Activated naive CD4-positive, alpha-beta T cell treated with anti-CD3 and anti-CD28 coated beads, Interleukin-2, amount 50 U/mL, for 72 hours (primary cell): ENCODE measurements at regions not wholly inside any gene's neighbourhood (a gene's known extent, or its start where the extent isn't known, plus 50 kb on each side); places are given as distances from the start of the nearest gene placed in this dataset.
"Not testable (repeated sequence)": the region's sequence is repeated elsewhere in the genome, so short reads cannot be mapped to it uniquely, and the experiment has no call there.

Source experiments
- ATAC-seq, 2 donors: fragments of 150-1000 bp; cut with Tn5 transposase; 2 replicates each; pipeline ENCODE4 v1.10.0; 2021; ENCODE audit warnings: mild to moderate bottlenecking in 2 of 2, moderate library complexity in 2 of 2
- DNase-seq, 2 donors: peaks; one replicate each; pipeline ENCODE4 v3.0.0; 2021 to 2022; ENCODE audit warnings: low spot score in 2 of 2
- H3K27ac Mint-ChIP-seq, 2 donors: one replicate each; pipeline ENCODE4 v1.8.0; 2022; ENCODE audit warnings: mild to moderate bottlenecking in 2 of 2, mixed read lengths in 2 of 2
- H3K36me3 Mint-ChIP-seq, 2 donors: one replicate each; pipeline ENCODE4 v1.8.0; 2022; ENCODE audit warnings: mixed read lengths in 2 of 2
- H3K9me3 Mint-ChIP-seq, 2 donors: one replicate each; pipeline ENCODE4 v1.8.0; 2022; ENCODE audit warnings: mixed read lengths in 2 of 2

GRCh38 chr6:154615483-154616025 lies 105.1 kb upstream of the CNKSR3 start:
- no peak for ATAC-seq
- Mint-ChIP-seq H3K27ac (no peak overlapping the region), H3K36me3 (peaks cover 0 to 6% of the 10 kb centered on the region in 2 donors), H3K9me3 (peaks cover 0 to 6% of the 10 kb centered on the region in 2 donors)
- no peak for DNase-seq

- Mint-ChIP-seq H3K36me3 (peaks cover 0 to 6% of the 10 kb centered on the region in 2 donors), H3K9me3 (peaks cover 0 to 6% of the 10 kb centered on the region in 2 donors), H3K27ac (no peak overlapping the region)
- ATAC-seq = no peak
- no peak for DNase-seq
Observed at GRCh38 chr6:154617175-154617574, 106.7 kb upstream of the CNKSR3 start.

GRCh38 chr6:154619146-154619545 lies 108.7 kb upstream of the CNKSR3 start:
- Mint-ChIP-seq H3K36me3 (peaks cover 0 to 2% of the 10 kb centered on the region in 2 donors), H3K27ac (no peak overlapping the region), H3K9me3 (peaks cover 0 to 4% of the 10 kb centered on the region in 2 donors)
- DNase-seq (no peak), ATAC-seq (no peak)

- H3K27ac Mint-ChIP-seq = no peak overlapping the region
- H3K9me3 Mint-ChIP-seq = peaks cover 0 to 9% of the 10 kb centered on the region in 2 donors
- ATAC-seq = no peak
- peaks cover 0 to 11% of the 10 kb centered on the region in 2 donors for H3K36me3 Mint-ChIP-seq
- no peak for DNase-seq
Observed at GRCh38 chr6:154621686-154622085, 111.2 kb upstream of the CNKSR3 start.

GRCh38 chr6:154622618-154623336 lies 110.4 kb upstream of the SCAF8 start:
- Mint-ChIP-seq H3K36me3 (peaks cover 0 to 11% of the 10 kb centered on the region in 2 donors), H3K27ac (no peak overlapping the region), H3K9me3 (peaks cover 0 to 9% of the 10 kb centered on the region in 2 donors)
- no peak for ATAC-seq
- DNase-seq = no peak

GRCh38 chr6:154623391-154623790 lies 109.8 kb upstream of the SCAF8 start:
- Mint-ChIP-seq H3K27ac (no peak overlapping the region), H3K36me3 (peaks cover 0 to 11% of the 10 kb centered on the region in 2 donors), H3K9me3 (peaks cover 0 to 9% of the 10 kb centered on the region in 2 donors)
- DNase-seq (no peak), ATAC-seq (no peak)

GRCh38 chr6:154624038-154624599 lies 109.1 kb upstream of the SCAF8 start:
- no peak overlapping the region for H3K27ac Mint-ChIP-seq
- H3K9me3 Mint-ChIP-seq = peaks cover 0 to 9% of the 10 kb centered on the region in 2 donors
- peaks cover 0 to 11% of the 10 kb centered on the region in 2 donors for H3K36me3 Mint-ChIP-seq
- DNase-seq (no peak), ATAC-seq (no peak)

- DNase-seq, H3K27ac Mint-ChIP-seq, H3K9me3 Mint-ChIP-seq: not testable (repeated sequence)
- peak in 1 of 2 donors; percentile 31 for ATAC-seq
- peaks cover 0 to 11% of the 10 kb centered on the region in 2 donors for H3K36me3 Mint-ChIP-seq
Observed at GRCh38 chr6:154624727-154625126, 108.5 kb upstream of the SCAF8 start.

GRCh38 chr6:154625721-154626120 lies 107.5 kb upstream of the SCAF8 start:
- ATAC-seq = no peak
- DNase-seq = no peak
- Mint-ChIP-seq H3K27ac (no peak overlapping the region), H3K9me3 (peaks cover 0 to 9% of the 10 kb centered on the region in 2 donors), H3K36me3 (peaks cover 0 to 11% of the 10 kb centered on the region in 2 donors)

GRCh38 chr6:154629127-154629526 lies 104.1 kb upstream of the SCAF8 start:
- Mint-ChIP-seq H3K36me3 (peaks cover 6 to 10% of the 10 kb centered on the region in 2 donors), H3K27ac (no peak overlapping the region), H3K9me3 (peaks cover 0 to 11% of the 10 kb centered on the region in 2 donors)
- no peak for DNase-seq
- no peak for ATAC-seq

GRCh38 chr6:154632119-154632518 lies 101.1 kb upstream of the SCAF8 start:
- DNase-seq = no peak
- peaks cover 0 to 6% of the 10 kb centered on the region in 2 donors for H3K36me3 Mint-ChIP-seq
- peaks cover 0 to 6% of the 10 kb centered on the region in 2 donors for H3K9me3 Mint-ChIP-seq
- H3K27ac Mint-ChIP-seq = no peak overlapping the region
- ATAC-seq = no peak

- DNase-seq (no peak), ATAC-seq (no peak)
- H3K27ac Mint-ChIP-seq = no peak overlapping the region
- H3K9me3 Mint-ChIP-seq = peaks cover 0 to 11% of the 10 kb centered on the region in 2 donors
- peaks cover 0 to 6% of the 10 kb centered on the region in 2 donors for H3K36me3 Mint-ChIP-seq
Observed at GRCh38 chr6:154637392-154637791, 95.8 kb upstream of the SCAF8 start.

GRCh38 chr6:154638369-154638768 lies 94.8 kb upstream of the SCAF8 start:
- peaks cover 0 to 10% of the 10 kb centered on the region in 2 donors for H3K9me3 Mint-ChIP-seq
- ATAC-seq = no peak
- no peak overlapping the region for H3K27ac Mint-ChIP-seq

GRCh38 chr6:154639196-154639595 lies 94.0 kb upstream of the SCAF8 start:
- not testable (repeated sequence) for H3K27ac Mint-ChIP-seq, ATAC-seq, DNase-seq, H3K36me3 Mint-ChIP-seq, H3K9me3 Mint-ChIP-seq

More at GRCh38 chr6:154638369-154638768, 94.8 kb upstream of the SCAF8 start:
- DNase-seq = no peak
- peaks cover 0 to 1% of the 10 kb centered on the region in 2 donors for H3K36me3 Mint-ChIP-seq

GRCh38 chr6:154648188-154648887 lies 84.9 kb upstream of the SCAF8 start:
- ATAC-seq (no peak), DNase-seq (no peak)
- Mint-ChIP-seq H3K36me3 (no peaks in the 10 kb centered on the region), H3K9me3 (no peaks in the 10 kb centered on the region), H3K27ac (no peak overlapping the region)

GRCh38 chr6:154648888-154649205 lies 84.4 kb upstream of the SCAF8 start:
- Mint-ChIP-seq H3K27ac (no peak overlapping the region), H3K9me3 (no peaks in the 10 kb centered on the region), H3K36me3 (no peaks in the 10 kb centered on the region)
- ATAC-seq (no peak), DNase-seq (no peak)

GRCh38 chr6:154649721-154650120 lies 83.5 kb upstream of the SCAF8 start:
- H3K36me3 Mint-ChIP-seq = no peaks in the 10 kb centered on the region
- H3K27ac Mint-ChIP-seq = no peak overlapping the region
- ATAC-seq (no peak), DNase-seq (no peak)
- no peaks in the 10 kb centered on the region for H3K9me3 Mint-ChIP-seq
